GM18870 (cell line): ENCODE measurements at regions not wholly inside any gene's neighbourhood (a gene's known extent, or its start where the extent isn't known, plus 50 kb on each side); places are given as distances from the start of the nearest gene placed in this dataset.

ENCODE experiments used
- ATAC-seq: cut with Tn5 transposase; IDR thresholded peaks from one replicate; pipeline ENCODE4 v1.9.1; 2021; ENCODE audit warnings: moderate library complexity; ENCODE audit not compliant: unreplicated experiment

DNA sequence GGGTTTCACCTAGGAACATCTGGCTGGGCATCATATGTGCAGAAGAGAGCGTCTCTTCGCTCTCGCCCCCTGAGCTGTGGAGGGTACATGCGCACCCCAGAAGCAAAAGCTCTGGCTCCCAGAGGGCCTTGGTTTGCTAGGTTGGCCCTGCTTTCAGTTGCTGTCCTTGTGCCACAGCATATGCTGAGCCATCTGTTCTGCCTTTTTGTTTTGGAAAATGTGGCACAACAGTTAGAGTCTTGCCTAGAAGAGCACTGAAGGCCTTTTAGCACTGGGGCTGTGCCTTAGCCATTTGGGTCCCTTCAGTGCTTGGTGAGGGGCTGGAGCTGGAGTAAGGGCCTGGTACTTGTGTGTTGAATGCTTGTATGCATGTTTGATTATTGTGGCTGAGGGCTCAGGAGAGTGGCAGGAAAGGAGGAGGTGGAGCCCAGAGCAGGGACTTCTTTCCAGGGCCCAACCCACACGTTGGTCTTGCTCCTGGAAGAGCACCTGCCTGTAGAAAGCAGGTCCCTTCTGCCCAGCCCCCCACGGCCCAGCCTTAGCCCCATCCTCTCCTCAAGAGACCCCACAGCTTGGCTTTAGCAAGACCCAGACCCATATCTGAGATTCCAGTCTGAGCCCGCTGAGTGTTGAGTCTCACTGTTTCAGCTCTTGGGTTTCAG, 113.7 kb downstream of the SLC25A47 start:
- no peak for ATAC-seq

GRCh38 chr14:100438271-100438670, 115.1 kb downstream of the SLC25A47 start:
- ATAC-seq, result no peak

GRCh38 chr14:100438678-100439592, 115.8 kb downstream of the SLC25A47 start:
- no peak for ATAC-seq

- no peak for ATAC-seq
Measured at GRCh38 chr14:100439781-100440180, 116.6 kb downstream of the SLC25A47 start.

- no peak for ATAC-seq
Measured at GRCh38 chr14:100440207-100440631, 117.1 kb downstream of the SLC25A47 start.

DNA sequence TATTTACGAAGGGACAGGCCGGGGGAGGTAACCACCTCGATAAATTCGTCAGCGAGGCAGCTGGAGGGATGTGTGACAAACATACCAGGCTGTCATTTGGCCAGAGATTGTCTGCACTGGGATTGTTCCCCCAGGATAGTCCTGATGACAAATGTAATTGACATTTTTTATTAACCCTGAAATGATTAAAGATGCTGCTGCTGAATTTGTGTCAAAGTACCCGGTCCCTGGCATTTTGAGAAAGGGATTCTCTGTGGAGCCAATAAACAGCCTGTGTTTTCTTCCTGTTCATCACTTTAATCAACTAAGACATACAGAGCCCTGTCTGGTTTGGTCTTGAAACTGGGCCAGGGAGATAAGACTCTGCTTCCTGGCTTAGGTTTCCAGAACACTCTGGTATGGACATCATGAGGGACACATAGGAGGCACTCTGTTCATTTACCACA, 117.6 kb downstream of the SLC25A47 start:
- no peak for ATAC-seq

- no peak for ATAC-seq
Measured at GRCh38 chr14:100441271-100441947, 118.3 kb downstream of the SLC25A47 start.

GRCh38 chr14:100442036-100442435, 118.9 kb downstream of the SLC25A47 start:
- no peak for ATAC-seq

DNA sequence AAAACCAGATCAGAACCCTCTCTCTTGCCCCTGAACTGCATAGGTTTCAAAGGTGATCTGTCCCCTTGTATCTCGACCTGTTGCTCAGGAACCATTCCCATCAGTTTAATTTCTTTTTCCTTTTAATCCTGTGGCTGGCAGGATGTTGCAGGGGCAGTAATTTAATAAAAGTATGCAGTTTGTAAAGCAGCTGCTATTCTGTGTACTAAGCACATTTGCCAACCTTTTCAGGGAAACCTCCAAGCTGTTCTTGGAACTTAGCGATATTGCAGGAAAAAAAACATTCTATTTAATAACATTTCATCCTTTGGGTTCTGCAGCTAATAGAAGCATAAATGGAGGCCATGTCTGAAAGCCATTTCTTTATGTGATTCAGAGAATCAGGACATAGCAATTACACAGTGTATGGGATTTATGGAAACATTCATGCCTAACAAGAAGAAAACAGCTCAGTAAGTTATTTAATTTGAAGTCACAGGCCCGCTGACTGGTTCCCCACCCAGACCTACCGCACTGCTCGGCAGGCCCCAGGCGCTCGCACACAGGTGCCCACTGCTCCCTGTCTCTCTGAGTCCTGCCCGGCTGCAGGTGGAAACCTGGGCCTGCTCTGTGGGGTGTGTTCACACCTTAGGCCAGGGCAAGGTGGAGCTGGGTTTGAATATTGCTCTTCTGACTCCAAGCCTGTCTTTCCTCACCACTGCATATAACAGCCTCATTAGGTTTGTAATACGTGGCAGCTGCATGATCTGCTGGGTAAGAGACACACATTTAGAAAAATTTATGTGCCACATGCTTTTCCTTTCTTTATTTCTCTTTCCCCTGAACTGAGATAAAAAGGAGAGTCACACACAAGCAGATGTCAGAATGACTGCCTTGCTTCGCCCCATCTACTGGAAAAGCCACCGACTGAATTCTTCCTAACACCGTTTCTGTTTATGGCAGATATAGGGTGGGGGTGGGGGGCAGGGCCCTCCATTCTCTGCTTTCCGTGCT, 119.7 kb downstream of the SLC25A47 start:
- ATAC-seq, result no peak

- no peak for ATAC-seq
Measured at GRCh38 chr14:100443603-100444002, 120.5 kb downstream of the SLC25A47 start.

GRCh38 chr14:100445436-100446088, 122.4 kb downstream of the SLC25A47 start:
- ATAC-seq, result no peak

DNA sequence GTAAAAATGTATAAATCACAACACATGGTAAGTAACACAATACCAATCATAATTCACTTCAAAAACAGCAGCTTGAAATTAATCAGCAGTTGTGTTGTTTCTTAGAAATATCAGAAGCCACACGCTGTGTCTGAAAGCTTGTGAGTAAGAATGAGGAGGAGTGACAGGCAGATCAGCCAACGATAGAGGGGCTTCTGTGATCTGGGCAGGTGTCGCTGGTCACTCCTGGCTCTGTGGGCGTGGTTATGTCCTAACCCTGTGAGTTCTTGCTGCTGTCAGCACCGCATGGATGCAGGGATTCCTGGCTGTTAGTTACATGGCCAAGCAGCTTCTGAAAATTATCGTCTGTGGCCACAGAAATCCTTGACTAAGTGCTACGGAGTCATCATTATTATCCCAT, 123.4 kb downstream of the SLC25A47 start:
- no peak for ATAC-seq

DNA sequence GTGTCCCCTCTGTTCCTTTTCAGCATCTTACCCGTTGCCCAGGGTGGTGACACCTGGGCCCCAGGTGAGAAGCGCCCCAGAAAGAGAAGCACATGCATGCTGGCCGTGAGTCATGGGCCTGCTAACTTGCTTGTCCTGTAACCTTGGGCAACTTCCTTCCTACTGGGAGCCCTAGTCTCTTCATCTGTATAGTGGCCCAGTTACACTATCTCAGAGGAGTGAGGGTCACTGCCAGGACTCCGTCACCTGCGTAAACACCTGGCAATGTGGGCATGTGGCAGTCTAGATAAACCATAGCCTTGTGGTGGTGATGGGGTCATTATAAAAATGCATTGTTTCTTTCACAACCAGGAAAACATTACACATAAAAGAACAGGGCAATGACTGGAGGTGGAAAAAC, 125.2 kb downstream of the SLC25A47 start:
- ATAC-seq, result no peak

DNA sequence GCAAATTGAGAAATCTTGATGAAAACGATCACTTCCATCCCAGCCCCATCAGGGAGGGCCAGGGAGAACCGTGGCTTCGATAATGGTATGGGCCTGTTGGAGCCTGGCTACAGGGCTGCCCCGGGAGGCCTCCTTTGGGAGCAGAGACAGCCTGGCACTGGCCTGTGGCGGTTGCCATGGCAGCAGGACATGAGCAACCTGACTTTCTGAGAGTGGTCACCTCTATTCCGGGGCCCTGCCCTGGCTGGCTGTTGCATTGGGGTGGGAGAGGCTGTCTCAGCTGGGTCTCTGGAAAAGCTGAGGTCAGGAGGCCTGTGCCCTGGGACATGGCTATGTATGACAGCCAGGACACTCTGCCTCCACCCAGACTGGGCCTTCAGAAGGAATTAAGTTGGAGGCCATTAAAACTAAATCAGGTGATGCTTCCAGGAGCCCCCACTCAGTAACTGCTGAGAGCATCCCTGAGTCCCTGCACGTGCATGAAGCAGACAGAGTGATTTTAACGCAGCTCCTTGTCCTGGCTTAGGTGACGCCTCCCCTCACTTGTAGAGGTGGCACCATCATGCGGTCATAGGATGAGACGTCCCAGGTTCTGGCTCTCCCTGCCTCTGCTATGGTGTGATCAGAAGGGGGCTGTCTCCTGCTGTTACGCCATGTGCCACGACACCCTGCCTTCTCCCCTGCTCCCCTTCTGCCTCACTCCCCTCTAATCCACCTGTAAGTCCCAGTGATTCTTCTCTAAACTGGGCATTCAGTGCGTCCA, 126.3 kb downstream of the SLC25A47 start:
- ATAC-seq, result no peak

DNA sequence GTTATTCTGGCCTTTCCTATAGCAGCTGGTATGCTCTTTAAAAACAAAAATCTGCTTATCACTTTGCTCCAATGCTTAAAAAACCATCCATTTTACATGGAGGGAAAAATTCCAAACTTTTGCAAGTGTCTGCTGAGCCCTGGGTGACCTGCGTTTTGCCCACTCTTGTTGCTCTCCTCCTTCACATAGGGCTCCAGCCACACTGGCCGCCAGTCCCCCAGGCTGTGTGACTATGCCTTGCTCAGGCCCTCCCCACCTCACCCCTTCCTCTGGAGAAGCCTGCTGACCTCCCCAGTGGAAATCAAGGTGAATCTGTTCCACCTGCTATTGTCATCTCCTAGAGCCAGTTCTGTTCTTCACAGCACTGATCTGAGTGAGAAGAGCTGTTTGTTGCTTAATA, 126.9 kb downstream of the SLC25A47 start:
- ATAC-seq, result no peak

GRCh38 chr14:100450736-100451135, 127.6 kb downstream of the SLC25A47 start:
- no peak for ATAC-seq

DNA sequence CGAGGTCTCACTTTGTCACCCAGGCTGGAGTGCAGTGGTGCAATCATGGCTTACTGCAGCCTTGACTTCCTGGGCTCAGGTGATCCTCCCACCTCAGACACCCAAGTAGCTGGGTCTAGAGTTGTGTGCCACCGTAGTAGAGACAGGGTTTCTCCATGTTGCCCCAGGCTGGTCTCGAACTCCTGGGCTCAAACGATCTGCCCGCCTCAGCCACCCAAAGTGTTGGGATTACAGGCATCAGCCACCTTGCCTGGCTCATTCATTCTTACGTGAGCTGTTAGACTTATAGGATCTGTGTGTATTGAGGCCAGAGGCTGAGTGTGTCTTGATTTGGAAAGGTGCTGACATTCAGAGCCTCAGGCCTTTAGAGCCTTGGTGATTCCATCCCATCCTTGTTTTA, 128.1 kb downstream of the SLC25A47 start:
- ATAC-seq, result no peak

DNA sequence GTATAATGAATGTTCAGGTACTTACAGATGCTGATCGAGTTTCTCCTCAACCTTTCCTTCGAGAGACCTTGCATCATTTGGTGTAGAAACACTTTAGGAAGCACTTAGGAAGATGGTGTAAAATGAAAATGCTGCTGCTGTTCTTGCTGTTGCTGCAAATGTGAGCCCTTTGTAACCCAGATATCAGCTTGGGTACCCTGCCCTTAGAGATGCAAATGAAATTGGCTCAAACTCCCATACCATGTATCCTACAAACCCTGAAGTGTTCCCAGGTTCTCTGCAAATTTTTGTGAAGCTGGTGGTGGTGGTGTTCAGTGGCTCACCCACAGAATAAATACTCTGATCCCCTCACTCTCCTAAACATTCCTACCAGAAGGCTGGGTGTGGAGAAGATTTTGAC, 130.8 kb downstream of the SLC25A47 start:
- ATAC-seq, result no peak

DNA sequence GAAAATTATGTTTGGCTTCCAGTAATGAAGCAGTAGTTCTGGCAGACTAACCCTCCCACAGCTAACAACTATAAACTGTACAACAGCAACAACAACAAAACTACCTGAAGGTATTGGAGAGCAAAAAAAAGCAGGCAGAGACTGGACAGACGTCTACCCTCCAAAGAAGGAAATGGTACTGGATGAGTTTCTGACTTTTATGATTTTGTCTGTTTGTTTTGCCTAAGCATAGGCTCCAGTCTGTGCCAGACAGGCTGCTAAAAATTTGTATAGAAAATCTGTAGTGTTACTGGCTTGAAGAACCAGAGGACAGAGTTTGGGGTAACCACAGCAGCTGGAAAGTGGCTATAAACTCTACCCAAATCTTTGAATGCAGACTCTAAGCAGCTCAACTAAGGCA, 131.3 kb downstream of the SLC25A47 start:
- ATAC-seq, result no peak
